Loucy (cell line): ENCODE measurements at regions not wholly inside any gene's neighbourhood (a gene's known extent, or its start where the extent isn't known, plus 50 kb on each side); places are given as distances from the start of the nearest gene placed in this dataset.

Experiments
- EZH2phosphoT487 ChIP-seq: fragments of 200-600 bp; IDR thresholded peaks from 2 replicates; pipeline ENCODE4 v1.6.1; 2018; ENCODE audit warnings: antibody characterized with exemption, mild to moderate bottlenecking, moderate library complexity, borderline replicate concordance
- TF ChIP-seq, protein P1 (sequence below): fragments of 200-600 bp; sonication (generic); conservative IDR thresholded peaks from 2 replicates; pipeline ENCODE4 v1.5.1; 2014; ENCODE audit warnings: mild to moderate bottlenecking, antibody characterized with exemption, low read length

DNA sequence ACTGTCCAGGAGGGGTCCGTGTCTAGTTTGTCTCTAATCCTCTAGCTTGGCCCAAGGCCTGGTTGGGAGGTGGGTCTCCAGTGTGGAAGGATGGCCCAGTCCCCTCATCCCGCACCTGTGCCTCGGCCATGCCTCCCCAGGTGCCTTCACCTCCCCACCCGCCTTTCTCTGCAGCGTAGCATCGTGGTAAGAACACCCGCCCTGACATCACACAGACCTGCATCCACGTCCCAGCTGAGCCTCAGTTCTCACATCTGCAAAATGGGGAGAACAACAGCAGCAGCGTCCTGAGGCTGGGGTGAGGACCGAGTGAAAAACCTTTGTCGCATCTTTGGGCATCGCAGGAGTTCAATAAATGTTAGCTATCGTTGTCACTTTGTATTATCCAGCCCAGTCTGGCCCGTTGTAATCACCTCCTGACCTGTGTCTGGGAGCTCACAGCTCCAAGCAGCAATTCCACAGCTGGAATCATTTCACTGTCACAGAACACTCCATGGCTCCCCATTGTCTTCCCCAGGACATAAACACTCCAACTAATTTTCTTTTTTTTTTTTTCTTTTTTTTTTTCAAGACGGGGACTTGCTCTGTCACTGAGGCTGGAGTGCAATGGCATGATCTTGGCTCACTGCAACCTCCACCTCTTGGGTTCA lies 181.2 kb upstream of the IER5L start:
- TF ChIP-seq, protein P1, sequence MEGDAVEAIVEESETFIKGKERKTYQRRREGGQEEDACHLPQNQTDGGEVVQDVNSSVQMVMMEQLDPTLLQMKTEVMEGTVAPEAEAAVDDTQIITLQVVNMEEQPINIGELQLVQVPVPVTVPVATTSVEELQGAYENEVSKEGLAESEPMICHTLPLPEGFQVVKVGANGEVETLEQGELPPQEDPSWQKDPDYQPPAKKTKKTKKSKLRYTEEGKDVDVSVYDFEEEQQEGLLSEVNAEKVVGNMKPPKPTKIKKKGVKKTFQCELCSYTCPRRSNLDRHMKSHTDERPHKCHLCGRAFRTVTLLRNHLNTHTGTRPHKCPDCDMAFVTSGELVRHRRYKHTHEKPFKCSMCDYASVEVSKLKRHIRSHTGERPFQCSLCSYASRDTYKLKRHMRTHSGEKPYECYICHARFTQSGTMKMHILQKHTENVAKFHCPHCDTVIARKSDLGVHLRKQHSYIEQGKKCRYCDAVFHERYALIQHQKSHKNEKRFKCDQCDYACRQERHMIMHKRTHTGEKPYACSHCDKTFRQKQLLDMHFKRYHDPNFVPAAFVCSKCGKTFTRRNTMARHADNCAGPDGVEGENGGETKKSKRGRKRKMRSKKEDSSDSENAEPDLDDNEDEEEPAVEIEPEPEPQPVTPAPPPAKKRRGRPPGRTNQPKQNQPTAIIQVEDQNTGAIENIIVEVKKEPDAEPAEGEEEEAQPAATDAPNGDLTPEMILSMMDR, result no peak
- no peak for TF ChIP-seq EZH2phosphoT487
